Osteoblast (primary cell): ENCODE measurements at regions not wholly inside any gene's neighbourhood (a gene's known extent, or its start where the extent isn't known, plus 50 kb on each side); places are given as distances from the start of the nearest gene placed in this dataset.

ENCODE experiments used
- DNase-seq: peaks from one replicate; pipeline ENCODE4 v3.0.0; 2011; ENCODE audit warnings: low spot score, mixed read lengths; ENCODE audit not compliant: insufficient read length; ENCODE audit errors: missing footprints
- H2AFZ ChIP-seq: 2 replicates; pipeline ENCODE4 v1.6.0; 2011; ENCODE audit warnings: mild to moderate bottlenecking, low read length
- H3K27ac ChIP-seq: 2 replicates; pipeline ENCODE4 v1.5.1; 2011; ENCODE audit warnings: mild to moderate bottlenecking, low read depth, low read length, moderate library complexity
- H3K27me3 ChIP-seq: 2 replicates; pipeline ENCODE4 v1.6.0; 2012; ENCODE audit warnings: mild to moderate bottlenecking, control low read depth, inconsistent platforms, low read length, moderate library complexity; ENCODE audit not compliant: insufficient read depth
- H3K36me3 ChIP-seq: 2 replicates; pipeline ENCODE4 v1.5.1; 2011; ENCODE audit warnings: mild to moderate bottlenecking, low read length, control low read depth, moderate library complexity; ENCODE audit not compliant: insufficient read depth
- H3K4me1 ChIP-seq: 2 replicates; pipeline ENCODE4 v1.5.1; 2011; ENCODE audit warnings: mild to moderate bottlenecking, low read length, control low read depth, moderate library complexity; ENCODE audit not compliant: insufficient read depth
- H3K4me2 ChIP-seq: 2 replicates; pipeline ENCODE4 v1.6.0; 2011; ENCODE audit warnings: mild to moderate bottlenecking, low read length; ENCODE audit not compliant: insufficient read depth
- H3K4me3 ChIP-seq: fragments of 200-600 bp; sonication (generic); 3 replicates; pipeline ENCODE4 v1.5.1; 2012; ENCODE audit warnings: mild to moderate bottlenecking, low read length, inconsistent platforms; ENCODE audit not compliant: insufficient read depth
- H3K79me2 ChIP-seq: 2 replicates; pipeline ENCODE4 v1.6.0; 2012; ENCODE audit warnings: mild to moderate bottlenecking, low read length, control low read depth, inconsistent platforms; ENCODE audit not compliant: insufficient read depth
- H3K9me3 ChIP-seq: 2 replicates; pipeline ENCODE4 v1.5.1; 2011; ENCODE audit warnings: low read depth, low read length, control low read depth
- H4K20me1 ChIP-seq: 2 replicates; pipeline ENCODE4 v1.6.0; 2012; ENCODE audit warnings: mild to moderate bottlenecking, low read length, control low read depth; ENCODE audit not compliant: insufficient read depth
- TF ChIP-seq, protein P1 (sequence below): IDR thresholded peaks from 2 replicates; pipeline ENCODE4 v1.5.1; 2011; ENCODE audit warnings: mild to moderate bottlenecking, low read depth, low read length, moderate library complexity; ENCODE audit errors: extremely low read depth

GRCh38 chr20:62566771-62567170 is 75.5 kb upstream of the SLCO4A1 start:
- no peak overlapping the region for H3K4me2 ChIP-seq
- no peaks in the 10 kb centered on the region for H3K4me1 ChIP-seq
- H3K27ac ChIP-seq = no peak overlapping the region
- no peaks in the 10 kb centered on the region for H3K79me2 ChIP-seq
- no peaks in the 10 kb centered on the region for H4K20me1 ChIP-seq
- peaks cover 7% of the 10 kb centered on the region for H3K27me3 ChIP-seq
- H3K9me3 ChIP-seq = no peaks in the 10 kb centered on the region
- H3K36me3 ChIP-seq = no peaks in the 10 kb centered on the region
- no peak for DNase-seq
- H2AFZ ChIP-seq = no peak overlapping the region
- TF ChIP-seq, protein P1, sequence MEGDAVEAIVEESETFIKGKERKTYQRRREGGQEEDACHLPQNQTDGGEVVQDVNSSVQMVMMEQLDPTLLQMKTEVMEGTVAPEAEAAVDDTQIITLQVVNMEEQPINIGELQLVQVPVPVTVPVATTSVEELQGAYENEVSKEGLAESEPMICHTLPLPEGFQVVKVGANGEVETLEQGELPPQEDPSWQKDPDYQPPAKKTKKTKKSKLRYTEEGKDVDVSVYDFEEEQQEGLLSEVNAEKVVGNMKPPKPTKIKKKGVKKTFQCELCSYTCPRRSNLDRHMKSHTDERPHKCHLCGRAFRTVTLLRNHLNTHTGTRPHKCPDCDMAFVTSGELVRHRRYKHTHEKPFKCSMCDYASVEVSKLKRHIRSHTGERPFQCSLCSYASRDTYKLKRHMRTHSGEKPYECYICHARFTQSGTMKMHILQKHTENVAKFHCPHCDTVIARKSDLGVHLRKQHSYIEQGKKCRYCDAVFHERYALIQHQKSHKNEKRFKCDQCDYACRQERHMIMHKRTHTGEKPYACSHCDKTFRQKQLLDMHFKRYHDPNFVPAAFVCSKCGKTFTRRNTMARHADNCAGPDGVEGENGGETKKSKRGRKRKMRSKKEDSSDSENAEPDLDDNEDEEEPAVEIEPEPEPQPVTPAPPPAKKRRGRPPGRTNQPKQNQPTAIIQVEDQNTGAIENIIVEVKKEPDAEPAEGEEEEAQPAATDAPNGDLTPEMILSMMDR = no peak
- no peak overlapping the region for H3K4me3 ChIP-seq

DNA sequence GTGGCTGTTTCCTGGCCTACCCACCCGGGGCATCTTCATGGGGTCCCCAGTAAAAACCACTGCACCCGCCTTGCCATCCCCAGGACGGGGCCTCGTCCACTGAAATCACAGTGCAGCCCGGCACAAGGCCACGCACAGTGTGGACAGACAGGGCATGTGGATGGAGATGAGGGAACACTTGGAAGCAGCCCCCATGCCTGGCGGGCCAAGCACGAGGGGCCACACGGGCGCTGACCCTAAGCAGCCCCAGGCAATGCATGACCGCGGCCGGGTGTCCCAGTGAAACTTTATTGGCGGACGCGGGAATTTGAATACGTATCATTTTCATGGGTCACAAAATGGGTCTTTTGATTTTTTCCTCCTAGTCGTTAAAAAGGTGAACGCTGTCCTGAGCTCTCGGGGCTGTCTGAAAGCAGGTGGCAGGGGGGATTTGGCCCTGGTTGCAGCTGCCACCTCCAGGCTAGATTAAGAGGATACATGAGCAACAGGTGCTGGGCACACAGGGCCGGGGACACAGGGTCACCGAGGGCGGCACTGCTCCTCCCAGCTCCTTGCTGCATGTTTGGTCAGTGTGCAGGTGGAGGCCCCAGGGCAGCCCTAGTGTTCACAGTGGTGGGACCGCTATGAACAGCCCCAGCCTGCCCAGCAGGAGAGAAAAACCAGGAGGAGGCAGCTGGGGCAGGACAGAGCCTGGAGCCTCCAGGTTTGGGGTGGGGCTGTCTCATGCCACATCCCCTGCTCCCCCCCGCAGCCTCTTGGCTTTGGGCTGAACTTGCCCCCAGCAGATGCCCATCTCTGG is 74.9 kb upstream of the SLCO4A1 start:
- Histone ChIP-seq H3K79me2 (no peaks in the 10 kb centered on the region), H3K4me3 (no peak overlapping the region), H3K27me3 (peaks cover under 1% of the 10 kb centered on the region), H3K9me3 (no peaks in the 10 kb centered on the region), H3K4me1 (no peaks in the 10 kb centered on the region), H3K4me2 (no peak overlapping the region), H3K27ac (no peak overlapping the region), H4K20me1 (no peaks in the 10 kb centered on the region), H2AFZ (no peak overlapping the region), H3K36me3 (no peaks in the 10 kb centered on the region)
- no peak for DNase-seq
- TF ChIP-seq, protein P1 = no peak

GRCh38 chr20:62568045-62568389 is 74.3 kb upstream of the SLCO4A1 start:
- no peaks in the 10 kb centered on the region for H3K27me3 ChIP-seq

GRCh38 chr20:62569615-62570014 is 72.7 kb upstream of the SLCO4A1 start:
- Histone ChIP-seq H2AFZ (no peak overlapping the region), H3K27ac (no peak overlapping the region), H3K4me1 (no peaks in the 10 kb centered on the region), H3K4me3 (no peak overlapping the region), H3K27me3 (peaks cover 6% of the 10 kb centered on the region), H3K79me2 (no peaks in the 10 kb centered on the region), H3K36me3 (no peaks in the 10 kb centered on the region), H3K4me2 (no peak overlapping the region), H4K20me1 (no peaks in the 10 kb centered on the region), H3K9me3 (no peaks in the 10 kb centered on the region)
- TF ChIP-seq, protein P1 = no peak
- DNase-seq = no peak

More at GRCh38 chr20:62568045-62568389, 74.3 kb upstream of the SLCO4A1 start:
- no peak for DNase-seq
- Histone ChIP-seq H3K9me3 (no peaks in the 10 kb centered on the region), H4K20me1 (no peaks in the 10 kb centered on the region), H2AFZ (no peak overlapping the region), H3K4me1 (no peaks in the 10 kb centered on the region), H3K27ac (no peak overlapping the region), H3K4me3 (no peak overlapping the region), H3K36me3 (no peaks in the 10 kb centered on the region), H3K79me2 (no peaks in the 10 kb centered on the region), H3K4me2 (no peak overlapping the region)
- TF ChIP-seq, protein P1 = no peak
